ENCODE measurements at regions not wholly inside any gene's neighbourhood (a gene's known extent, or its start where the extent isn't known, plus 50 kb on each side); places are given as distances from the start of the nearest gene placed in this dataset.
"Not testable (repeated sequence)": the region's sequence is repeated elsewhere in the genome, so short reads cannot be mapped to it uniquely, and the experiment has no call there.

DNA sequence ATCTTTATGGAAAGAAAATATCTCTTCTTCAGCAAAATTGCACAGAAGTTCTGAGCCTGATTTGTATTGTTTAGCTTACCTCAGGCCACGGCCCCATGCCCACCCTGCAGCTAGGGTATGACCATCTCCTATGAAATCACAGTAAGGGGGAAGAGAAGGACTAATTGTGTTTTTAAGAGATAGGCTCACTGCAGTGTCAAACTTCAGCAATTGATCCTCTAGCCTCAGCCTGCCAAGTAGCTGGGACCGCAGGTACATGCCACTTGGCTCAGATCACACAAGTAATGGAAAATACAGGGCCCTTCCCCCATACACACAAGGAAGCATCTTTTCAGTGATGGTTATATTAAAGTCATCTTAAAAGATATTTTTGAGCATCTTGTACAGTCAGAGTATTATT lies 60.0 kb downstream of the DMAC1 start:
- DNase-seq: no peak

DNA sequence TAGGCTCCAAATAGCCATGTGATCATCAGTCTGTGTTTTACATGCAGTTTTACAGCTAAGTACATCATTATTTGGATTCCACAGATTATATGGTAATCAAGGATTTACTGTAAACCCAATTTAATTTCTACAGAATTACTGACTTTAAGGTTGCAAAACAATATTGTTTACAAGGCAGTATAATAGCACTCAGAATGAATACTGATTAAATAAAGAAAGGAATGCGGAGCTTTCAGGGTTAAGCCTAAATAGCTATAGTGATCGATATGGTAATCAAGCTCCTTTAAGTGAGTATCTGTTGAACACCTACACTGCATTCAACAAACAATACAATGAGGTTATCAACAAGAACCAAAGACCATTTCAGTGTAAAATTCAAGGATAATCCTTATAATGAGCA lies 64.3 kb downstream of the DMAC1 start:
- DNase-seq: no peak

DNA sequence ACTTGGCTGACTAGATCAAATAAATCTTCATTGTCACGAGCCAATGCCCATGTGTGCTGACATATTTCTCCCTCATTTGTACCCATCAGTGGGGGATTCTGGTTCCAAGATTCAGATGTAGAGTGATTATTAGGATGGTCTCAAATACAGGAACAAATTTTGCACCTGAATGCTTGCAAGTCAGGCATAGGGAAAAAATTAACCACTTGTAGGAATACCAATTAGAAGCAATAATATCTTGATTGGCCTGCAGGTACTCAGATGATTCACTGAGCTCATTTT lies 69.5 kb downstream of the DMAC1 start:
- no peak for DNase-seq

DNA sequence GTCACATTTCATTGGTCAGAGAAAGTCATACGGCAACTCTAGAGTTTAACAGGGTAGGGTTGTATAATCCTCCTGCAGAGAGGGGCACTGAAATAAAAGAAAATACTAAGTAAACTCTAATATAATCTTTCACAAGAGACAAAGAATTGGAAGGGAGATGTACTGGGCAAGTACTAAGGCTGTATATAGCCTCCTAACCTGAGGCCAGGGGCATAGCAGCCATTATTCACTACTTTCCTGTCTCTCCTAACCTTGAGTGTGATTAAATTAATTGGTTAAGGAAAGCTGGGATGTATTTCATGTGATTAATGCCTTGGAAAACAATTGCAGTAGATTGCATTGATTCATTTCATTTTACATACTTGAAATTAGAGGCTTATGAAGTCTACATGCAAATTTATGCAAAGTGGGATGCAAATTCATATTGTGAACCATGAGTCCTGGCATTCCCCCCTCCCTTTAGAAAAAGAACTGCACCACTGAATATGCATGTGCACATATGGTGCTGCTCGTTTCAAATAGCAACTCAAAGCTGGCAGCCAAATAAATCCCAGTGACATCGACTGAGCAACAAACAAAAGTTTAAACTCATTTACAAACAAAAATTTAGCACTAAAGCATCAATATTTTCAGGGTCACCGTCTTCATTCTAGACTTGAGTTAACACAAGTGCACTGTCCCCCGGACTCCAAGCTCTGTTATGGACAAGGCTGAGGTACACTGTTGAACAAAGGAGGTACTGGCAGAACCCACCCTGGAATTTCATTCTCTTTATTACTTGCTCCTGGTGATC lies 70.0 kb downstream of the DMAC1 start:
- DNase-seq: no peak

- DNase-seq: no peak
Measured at GRCh38 chr9:7721291-7721690, 78.3 kb downstream of the DMAC1 start.

- not testable (repeated sequence) for DNase-seq
Measured at GRCh38 chr9:7713088-7713487, 86.5 kb downstream of the DMAC1 start.

- no peak for DNase-seq
Measured at GRCh38 chr9:7710686-7711085, 88.9 kb downstream of the DMAC1 start.

- DNase-seq: no peak
Measured at GRCh38 chr9:7707934-7708333, 91.6 kb downstream of the DMAC1 start.

- no peak for DNase-seq
Measured at GRCh38 chr9:7704543-7704942, 95.0 kb downstream of the DMAC1 start.

DNA sequence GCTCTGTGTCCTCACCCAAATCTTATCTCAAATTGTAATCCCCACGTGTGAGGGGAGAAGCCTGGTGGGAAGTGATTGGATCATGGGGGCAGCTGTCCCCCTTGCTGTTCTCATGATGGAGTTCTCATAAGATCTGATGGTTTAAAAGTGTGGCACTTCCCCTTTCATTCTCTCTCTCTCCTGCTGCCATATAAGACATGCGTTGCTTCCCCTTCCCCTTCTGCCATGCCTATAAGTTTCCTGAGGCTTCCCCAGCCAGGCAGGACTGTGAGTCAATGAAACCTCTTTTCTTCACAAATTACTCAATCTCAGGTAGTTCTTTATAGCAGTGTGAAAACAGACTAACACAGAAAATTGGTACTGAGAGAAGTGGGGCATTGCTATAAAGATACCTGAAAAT lies 107.7 kb downstream of the DMAC1 start:
- DNase-seq: no peak

DNA sequence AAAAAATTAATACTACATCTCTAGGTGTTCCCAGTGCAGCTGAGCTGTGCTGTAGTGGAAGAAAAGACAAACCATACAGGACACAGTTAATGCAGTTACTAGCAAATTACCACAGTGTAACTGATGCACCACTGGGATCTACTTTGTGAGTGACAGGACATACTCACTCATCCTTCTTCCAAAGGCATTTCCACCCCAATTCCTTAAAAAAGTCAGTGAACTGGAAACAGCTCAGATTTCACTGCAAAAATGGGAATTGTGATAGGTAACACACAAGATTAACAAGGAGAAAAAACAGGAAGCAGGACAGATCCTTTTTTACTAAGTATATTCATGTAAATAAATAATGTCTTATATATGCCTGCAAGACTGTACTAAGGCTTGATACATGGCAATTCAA lies 109.6 kb downstream of the DMAC1 start:
- DNase-seq: no peak

- DNase-seq: no peak
Measured at GRCh38 chr9:7688626-7689025, 111.0 kb downstream of the DMAC1 start.

DNA sequence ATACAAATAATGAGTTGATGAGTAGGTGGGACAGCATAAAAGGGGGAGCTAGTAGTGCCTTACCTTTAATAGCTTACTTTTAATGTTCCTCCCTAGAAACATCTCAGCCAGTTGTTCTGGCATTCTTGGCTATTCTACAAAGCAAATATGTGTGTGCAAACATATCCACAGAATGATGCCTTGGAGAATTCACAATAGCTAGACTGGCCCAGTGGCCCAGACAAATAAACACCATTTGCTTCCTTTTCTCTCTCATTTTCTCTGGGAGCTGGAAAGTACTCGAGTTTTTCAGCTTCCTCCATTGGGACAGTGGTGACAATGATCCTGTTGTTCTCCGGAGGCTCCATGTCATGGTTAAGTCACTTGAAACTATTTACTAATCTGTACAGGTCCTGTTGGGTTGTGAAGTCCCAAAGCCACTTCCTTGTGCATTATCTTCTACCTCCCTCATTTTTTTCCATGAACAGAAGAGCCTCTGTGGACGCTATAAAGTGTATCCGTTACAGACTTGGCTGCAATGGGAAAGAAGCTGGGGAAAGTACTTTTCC lies 122.9 kb downstream of the DMAC1 start:
- no peak for DNase-seq

GRCh38 chr9:7671847-7672246 lies 127.7 kb downstream of the DMAC1 start:
- no peak for DNase-seq

GRCh38 chr9:7668541-7668940 lies 131.0 kb downstream of the DMAC1 start:
- DNase-seq: no peak

DNA sequence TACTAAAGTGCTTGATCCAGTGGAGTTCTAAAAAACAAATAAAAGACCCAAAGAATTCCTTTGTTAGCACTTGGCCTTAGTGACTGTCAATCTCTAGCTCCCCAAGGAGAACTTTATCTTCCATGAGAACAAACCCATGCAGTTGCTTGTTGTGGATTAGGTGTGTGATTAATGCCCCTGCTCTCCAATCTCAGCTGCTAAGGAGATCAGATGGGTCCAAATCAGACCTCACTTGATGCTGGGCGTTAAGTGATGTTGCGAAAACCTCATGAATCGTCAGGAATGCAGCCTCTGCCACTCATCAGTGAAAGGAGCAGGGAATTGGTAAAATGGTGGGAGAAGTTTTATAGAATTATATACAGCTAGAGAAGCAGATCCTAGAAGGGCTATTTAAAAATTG lies 133.7 kb downstream of the DMAC1 start:
- no peak for DNase-seq

- DNase-seq: no peak
Measured at GRCh38 chr9:7659766-7660165, 139.8 kb downstream of the DMAC1 start.

GRCh38 chr9:7656636-7657035 lies 142.9 kb downstream of the DMAC1 start:
- no peak for DNase-seq

DNA sequence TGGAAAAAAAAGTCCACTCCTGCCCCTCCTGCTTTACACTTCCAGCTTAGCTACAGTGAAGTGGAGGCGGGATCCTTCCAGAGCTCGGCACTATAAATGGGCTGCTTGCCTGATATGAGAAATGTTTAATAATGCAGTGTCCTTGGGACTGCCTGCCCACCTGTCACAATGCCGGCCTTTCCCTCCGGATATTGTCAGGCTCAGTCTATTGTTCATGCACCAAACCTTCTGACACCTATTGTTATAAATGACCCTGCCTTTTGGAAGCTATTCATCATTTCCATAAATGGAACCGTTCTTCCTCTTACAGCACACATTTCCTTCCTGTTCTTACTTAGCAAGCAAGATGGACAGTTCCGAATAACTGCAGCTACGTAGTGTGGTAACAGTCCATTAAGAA lies 146.3 kb downstream of the DMAC1 start:
- DNase-seq: no peak

- no peak for DNase-seq
Measured at GRCh38 chr9:7640231-7640630, 159.3 kb downstream of the DMAC1 start.

GRCh38 chr9:7639471-7639870 lies 160.1 kb downstream of the DMAC1 start:
- no peak for DNase-seq

- DNase-seq: no peak
Measured at GRCh38 chr9:7636838-7637467, 162.6 kb downstream of the DMAC1 start.

DNA sequence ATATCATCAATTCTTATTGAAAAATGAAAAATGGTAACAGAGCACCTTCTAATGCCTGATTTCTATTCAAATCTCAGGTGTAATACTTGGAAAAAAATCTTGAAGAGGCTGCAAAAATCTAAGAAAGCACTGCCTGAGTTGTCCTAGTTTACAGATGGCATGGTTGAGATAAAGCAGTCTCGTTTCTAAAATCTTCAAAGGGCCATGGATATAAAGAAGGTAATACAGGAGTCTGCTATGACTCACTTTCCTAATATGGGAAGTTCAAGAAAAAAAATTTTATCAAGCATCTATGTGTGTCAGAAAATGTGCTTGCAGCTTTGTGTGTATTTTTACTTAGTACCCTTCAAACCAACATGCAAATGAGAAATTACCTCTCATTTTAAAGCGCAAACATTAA lies 163.3 kb downstream of the DMAC1 start:
- no peak for DNase-seq

DNA sequence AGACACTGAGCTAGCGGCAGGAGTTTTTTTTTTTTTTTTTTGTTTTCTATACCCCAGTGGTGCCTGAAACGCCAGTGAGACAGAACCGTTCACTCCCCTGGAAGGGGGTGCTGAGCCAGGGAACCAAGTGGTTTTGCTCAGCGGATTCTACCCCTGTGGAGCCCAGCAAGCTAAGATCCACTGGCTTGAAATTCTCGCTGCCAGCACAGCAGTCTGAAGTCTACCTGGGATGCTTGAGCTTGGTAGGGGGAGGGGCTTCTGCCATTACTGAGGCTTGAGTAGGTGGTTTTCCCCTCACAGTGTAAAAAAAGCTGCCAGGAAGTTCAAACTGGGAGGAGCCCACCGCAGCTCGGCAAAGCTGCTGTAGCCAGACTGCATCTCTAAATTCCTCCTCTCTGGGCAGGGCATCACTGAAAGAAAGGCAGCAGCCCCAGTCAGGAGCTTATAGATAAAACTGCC lies 173.0 kb downstream of the DMAC1 start:
- not testable (repeated sequence) for DNase-seq

DNA sequence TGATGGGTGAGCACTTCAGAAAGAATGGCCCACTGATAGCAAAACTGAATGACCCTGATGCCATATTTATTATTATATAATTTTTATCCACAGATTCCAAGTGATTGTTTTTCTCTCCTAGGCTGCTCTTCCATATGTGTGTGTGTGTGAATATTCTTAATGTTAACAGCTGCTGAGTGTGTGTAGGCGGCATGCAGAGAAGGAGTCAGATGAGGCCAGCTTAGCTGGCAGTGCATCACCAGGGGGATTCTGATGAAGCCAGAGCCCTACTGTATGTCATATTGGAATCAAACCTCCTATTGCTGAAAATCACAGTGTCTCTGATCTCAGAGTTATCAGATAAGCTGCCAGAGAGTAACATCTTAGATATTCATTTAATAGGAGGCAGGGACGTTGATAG lies 177.1 kb downstream of the DMAC1 start:
- DNase-seq: no peak

Measured in SW 1271 (cell line).